ENCODE measurements at regions not wholly inside any gene's neighbourhood (a gene's known extent, or its start where the extent isn't known, plus 50 kb on each side); places are given as distances from the start of the nearest gene placed in this dataset.

- DNase-seq, result no peak
These were observed 650.9 kb downstream of the KCNJ2 start for GRCh38 chr17:70820276-70820675.

GRCh38 chr17:70825321-70826125 lies 656.2 kb downstream of the KCNJ2 start:
- DNase-seq, result no peak

GRCh38 chr17:70829876-70830275 lies 660.5 kb downstream of the KCNJ2 start:
- DNase-seq, result no peak

DNA sequence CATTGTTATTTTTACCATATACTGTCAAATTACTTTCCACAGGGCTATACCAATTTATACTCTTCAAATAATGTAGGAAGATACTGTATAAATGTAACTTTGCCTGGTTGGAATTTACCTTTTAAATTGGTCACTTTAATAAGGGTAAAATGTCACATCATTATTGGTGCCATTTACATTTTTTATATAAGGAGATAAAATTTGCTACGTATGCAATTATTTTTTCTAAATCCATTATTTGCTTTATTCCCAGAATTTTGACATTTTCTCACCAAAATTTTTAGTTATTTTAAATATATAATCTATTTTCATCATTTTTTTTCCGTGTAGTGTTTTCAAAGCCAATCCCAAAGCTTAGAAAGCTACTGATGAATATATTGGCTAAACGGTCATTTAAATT lies 664.7 kb downstream of the KCNJ2 start:
- no peak for DNase-seq

DNA sequence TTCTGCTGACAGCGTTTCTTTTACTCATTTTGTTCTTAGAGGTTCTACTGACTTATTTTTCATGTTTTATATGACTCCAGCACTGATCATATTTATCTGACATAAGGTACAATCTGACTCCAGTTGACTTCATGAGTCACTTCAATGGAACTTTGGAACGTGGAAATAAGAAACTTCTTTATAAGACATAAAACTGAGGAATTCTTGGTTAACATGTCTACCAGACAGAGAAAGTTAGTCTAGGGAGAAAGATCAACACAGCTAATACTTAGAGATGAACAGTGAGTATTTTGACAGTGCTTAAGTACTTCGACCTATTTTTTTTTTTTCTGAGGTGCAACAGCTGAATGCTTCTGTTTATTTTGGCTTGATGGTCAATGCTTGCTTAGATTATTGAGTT lies 679.5 kb downstream of the KCNJ2 start:
- no peak for DNase-seq

GRCh38 chr17:70855401-70856054 lies 686.2 kb downstream of the KCNJ2 start:
- DNase-seq, result no peak

DNA sequence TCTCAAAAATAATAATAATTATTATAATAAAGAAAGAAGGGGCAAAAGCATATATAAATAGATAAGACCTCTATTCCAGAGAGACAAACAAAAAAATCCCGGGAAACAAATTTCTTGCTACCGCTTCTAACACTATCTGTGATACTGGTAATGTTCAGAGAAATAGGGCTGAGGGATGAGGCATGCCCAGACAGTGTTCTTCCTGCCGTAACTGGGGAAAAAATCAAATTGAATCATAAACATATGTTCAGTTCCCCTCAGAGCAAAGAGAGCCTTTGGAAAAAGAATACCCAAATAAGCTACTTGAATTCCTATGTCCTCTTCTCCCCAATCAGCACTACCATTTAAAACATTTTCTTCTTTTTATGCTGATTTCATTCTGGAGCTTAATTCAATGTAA lies 688.0 kb downstream of the KCNJ2 start:
- DNase-seq, result no peak

DNA sequence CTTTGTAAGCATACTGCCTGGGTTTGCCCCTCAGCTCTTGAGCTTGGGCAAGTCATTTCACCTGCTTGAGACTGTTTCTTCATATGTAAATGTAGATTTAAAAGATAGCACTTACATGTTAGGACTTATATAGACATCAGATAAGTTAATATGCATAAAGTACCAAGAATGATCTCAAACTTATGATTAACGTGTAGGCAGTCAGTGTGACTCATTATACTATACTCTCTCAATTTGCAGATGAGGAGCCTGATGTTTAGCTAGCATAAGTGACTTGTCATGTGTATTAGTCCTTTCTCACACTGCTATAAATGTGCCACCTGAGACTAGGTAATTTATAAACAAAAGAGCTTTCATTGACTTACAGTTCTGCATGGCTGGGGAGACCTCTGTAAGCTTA lies 690.5 kb downstream of the KCNJ2 start:
- no peak for DNase-seq

DNA sequence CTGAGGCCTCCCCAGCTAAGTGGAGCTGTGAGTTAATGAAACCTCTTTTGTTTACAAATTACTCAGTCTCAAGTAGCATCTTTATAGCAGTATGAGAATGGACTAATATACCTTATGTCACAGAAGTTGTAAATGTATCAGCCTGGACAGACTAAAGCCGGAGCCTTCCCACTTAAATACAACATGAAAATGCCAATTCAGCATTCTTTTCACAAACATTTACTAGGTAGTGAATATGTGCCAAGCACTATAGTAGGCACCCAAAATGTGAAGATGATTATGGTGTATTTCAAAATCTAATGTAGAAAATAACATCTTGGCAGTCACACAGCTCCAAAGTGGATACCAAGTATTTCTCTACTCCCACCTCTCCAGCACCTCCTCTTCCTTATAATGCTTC lies 693.0 kb downstream of the KCNJ2 start:
- no peak for DNase-seq

DNA sequence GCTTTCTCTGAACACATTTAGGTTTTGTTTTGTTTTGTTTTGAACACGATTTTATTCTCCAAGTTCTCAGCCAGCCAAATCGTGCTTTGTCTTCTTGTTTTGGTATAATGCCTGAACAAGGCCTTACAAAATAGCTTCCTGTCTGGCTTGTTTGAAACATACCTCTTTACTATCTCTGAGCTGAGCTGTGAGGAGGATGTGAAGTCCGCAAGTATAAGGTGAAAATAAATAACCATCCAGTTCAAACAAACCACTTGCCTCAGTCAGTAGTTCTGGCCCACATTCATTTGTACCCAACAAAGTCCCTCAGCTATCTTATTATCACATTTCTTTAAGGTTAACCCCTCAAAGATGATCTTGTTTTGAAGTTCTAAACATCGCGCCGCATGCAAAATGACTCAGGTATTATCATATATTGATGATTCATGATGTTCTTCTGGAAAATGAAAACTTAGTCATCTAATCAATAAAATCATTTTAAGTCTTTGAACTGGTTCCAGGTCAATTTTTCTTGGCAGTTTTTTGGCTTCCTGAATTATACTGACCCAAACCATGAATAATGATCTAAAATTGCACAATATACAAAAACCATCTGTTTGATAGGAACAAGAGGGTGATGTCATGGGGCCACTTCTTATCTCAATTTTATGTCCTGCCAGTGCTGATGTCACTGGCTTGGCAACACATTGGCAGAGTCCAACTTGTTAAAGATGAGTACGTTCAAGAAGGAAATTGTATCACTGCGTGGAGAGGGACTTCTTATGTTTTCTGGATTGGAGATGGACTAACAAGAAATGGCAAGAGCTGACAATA lies 694.3 kb downstream of the KCNJ2 start:
- no peak for DNase-seq

DNA sequence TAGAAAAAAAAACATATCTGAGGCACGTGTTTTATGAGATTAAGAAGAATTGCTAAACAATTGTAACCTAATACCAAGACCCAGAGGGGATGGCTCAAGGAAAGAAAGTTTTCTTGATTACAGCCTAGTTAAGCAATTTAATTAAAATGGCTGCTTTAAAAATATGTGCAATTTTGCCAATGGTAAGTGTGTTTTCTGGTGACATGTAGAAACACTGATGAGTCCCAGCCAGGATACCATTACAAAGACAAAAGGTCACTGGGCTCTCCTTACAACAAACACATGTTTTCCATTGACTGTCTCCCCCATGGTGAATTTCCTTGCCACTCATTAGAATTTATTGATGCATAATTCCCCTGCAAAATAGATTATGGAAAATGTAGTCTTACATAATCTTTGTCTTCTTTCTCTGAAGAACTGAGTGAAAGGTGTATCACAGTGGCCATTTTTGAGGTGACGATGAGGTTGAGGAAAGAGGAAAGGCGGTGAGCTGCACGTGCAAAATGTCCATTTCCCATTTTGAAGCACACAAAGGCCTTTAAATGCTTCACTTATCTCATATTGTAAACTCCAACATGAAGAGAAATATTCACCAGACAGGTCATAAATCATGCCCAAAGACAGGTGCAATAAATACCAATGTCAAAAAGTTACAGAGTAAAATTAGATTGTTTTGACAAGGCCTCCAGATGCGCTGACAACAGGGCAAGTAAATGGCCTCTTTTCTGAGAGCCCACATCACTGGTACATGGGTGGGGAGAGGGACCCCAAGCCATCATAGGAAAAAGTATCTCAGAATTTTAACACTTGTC lies 696.9 kb downstream of the KCNJ2 start:
- DNase-seq, result no peak

DNA sequence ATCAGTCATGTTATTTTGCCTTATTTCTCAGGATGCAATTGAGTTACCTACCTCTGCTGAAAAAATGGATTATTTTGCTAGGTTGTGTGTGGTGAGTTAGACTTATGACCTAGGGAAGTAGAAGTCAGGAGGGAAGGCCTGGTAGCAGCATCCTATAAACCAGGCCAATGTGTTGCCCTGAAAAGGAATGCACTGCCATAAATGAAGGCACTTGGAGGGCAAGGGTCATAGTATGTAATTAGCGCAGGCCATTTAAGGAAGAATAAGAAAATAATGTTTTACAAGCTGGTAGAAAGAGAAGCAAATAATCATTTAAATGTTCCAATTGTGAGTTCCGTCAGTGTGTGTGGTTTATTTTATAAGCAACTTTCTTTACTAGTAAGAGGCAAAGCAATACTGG lies 698.8 kb downstream of the KCNJ2 start:
- no peak for DNase-seq

- no peak for DNase-seq
These were observed 700.2 kb downstream of the KCNJ2 start for GRCh38 chr17:70869402-70870085.

- DNase-seq, result no peak
These were observed 702.0 kb downstream of the KCNJ2 start for GRCh38 chr17:70871180-70871818.

DNA sequence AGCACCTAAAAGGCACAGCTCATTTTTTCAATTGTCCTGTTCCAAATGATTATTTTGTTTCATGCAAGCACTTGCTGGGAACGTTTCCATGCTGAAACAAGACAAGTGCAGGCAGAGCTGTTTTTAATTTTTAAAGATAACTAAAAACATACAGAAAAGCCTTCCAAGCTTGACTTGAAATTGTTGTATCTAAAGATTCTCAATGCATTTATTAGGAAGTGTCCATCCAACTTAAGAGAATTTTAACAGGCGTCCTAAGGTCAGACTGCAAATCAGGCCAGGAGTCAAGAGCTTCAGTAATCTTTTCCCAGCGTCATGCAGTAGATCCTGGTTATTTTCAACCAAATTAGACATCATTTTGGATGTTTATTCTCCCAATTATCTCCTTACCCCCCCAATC lies 702.8 kb downstream of the KCNJ2 start:
- DNase-seq, result no peak

GRCh38 chr17:70875729-70876310 lies 706.5 kb downstream of the KCNJ2 start:
- no peak for DNase-seq

GRCh38 chr17:70878879-70879278 lies 709.5 kb downstream of the KCNJ2 start:
- no peak for DNase-seq

DNA sequence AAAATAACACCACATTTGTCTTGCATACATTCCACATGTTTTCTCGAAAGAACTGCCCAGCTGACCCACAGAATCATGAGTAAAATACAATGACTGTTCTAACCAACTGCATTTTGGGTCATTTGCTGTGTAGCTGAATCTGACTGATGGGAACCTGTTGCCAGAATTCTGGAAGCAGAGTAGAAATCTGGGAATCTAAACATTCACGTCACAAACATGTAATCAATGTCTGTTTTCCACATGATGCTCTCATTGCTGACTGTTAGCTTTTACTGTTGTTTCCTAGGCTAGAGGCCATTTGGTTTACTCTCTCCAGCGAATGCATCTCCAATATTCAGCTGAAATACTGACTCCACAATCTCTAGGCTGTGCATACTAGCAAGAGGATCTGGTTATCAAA lies 710.1 kb downstream of the KCNJ2 start:
- DNase-seq, result no peak

DNA sequence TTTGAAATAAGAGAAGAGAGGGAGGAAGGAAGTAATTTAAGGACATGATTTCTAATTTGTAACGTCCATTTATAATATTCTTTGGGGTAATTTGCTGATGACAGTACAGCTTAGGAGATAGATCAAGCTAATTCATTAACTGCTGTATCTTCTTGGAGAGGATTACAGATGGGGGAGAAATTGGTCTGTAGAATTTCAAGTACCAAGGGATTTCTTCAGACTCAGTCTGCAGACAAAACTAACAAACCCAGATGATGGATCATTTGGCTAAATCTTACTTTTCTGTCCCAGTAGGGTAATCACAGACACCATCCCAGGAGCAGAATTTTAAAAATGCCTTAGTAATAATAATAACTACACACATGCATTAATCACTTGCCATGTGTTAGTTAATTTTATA lies 711.8 kb downstream of the KCNJ2 start:
- DNase-seq, result no peak

- no peak for DNase-seq
These were observed 713.2 kb downstream of the KCNJ2 start for GRCh38 chr17:70882504-70882903.

GRCh38 chr17:70886648-70887047 lies 717.3 kb downstream of the KCNJ2 start:
- DNase-seq, result no peak
